Neural progenitor cell (in vitro differentiated cells): ENCODE measurements at regions not wholly inside any gene's neighbourhood (a gene's known extent, or its start where the extent isn't known, plus 50 kb on each side); places are given as distances from the start of the nearest gene placed in this dataset.

ENCODE experiments used
- EZH2 ChIP-seq: fragments of 200-600 bp; sonication (generic); IDR thresholded peaks from 2 replicates; pipeline ENCODE4 v1.6.1; 2017; ENCODE audit warnings: antibody characterized with exemption, mild to moderate bottlenecking, moderate library complexity
- EZH2phosphoT487 ChIP-seq: fragments of 200-600 bp; sonication (generic); IDR thresholded peaks from 2 replicates; pipeline ENCODE4 v1.6.1; 2017; ENCODE audit warnings: antibody characterized with exemption
- TF ChIP-seq, protein P1 (sequence below): fragments of 200-600 bp; sonication (generic); IDR thresholded peaks from 2 replicates; pipeline ENCODE4 v1.5.1; 2017; ENCODE audit warnings: antibody characterized with exemption, mild to moderate bottlenecking

DNA sequence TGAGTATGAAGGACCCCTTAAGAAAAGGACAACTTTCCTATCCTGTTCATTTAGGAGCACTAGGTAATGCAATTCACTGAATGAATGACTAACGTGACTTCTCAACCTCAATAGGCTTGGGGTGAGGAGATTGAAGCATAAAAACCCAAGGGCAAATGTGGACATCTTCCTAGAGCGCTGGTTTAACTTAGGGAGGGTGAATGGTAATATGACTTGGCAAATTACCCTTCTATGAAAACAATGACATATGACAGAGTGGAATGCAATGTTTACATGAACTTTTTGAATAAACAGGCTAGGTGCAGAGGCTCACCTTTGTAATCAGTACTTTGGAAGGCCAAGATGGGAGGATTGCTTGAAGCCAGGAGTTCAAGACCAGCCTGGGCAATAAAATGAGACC lies 83.9 kb upstream of the ANK3 start:
- TF ChIP-seq EZH2 (no peak), EZH2phosphoT487 (no peak)
- TF ChIP-seq, protein P1, sequence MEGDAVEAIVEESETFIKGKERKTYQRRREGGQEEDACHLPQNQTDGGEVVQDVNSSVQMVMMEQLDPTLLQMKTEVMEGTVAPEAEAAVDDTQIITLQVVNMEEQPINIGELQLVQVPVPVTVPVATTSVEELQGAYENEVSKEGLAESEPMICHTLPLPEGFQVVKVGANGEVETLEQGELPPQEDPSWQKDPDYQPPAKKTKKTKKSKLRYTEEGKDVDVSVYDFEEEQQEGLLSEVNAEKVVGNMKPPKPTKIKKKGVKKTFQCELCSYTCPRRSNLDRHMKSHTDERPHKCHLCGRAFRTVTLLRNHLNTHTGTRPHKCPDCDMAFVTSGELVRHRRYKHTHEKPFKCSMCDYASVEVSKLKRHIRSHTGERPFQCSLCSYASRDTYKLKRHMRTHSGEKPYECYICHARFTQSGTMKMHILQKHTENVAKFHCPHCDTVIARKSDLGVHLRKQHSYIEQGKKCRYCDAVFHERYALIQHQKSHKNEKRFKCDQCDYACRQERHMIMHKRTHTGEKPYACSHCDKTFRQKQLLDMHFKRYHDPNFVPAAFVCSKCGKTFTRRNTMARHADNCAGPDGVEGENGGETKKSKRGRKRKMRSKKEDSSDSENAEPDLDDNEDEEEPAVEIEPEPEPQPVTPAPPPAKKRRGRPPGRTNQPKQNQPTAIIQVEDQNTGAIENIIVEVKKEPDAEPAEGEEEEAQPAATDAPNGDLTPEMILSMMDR = no peak
